SIG-M5 (cell line): ENCODE measurements at regions not wholly inside any gene's neighbourhood (a gene's known extent, or its start where the extent isn't known, plus 50 kb on each side); places are given as distances from the start of the nearest gene placed in this dataset.
A peak's percentile ranks its signal among the peaks of the same experiment; 100 is the strongest.
"Not testable (repeated sequence)": the region's sequence is repeated elsewhere in the genome, so short reads cannot be mapped to it uniquely, and the experiment has no call there.

Experiments used
- DNase-seq: peaks from one replicate; lab custom pipeline; 2025; lab: John Stamatoyannopoulos, UW

- DNase-seq = no peak
Measured at GRCh38 chrX:109782994-109783700, 50.1 kb upstream of the ACSL4 start.

DNA sequence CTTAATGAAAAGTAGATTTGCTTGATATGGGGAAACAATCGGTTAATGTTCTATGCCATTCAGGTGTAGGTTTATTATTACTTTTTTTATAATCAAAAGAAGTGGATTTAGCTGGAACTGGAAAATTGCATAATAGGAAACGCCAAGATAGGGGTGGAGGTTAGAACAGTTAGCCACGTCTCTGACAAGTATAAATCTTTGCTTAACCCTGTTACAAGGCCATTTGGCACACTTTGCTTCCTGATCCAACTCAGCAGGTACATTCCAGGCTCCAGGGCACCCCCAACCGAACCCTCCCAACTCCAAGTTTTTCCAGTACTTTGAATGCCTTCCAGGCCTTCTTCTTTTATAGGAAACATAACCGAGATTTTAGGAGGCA lies 50.6 kb upstream of the ACSL4 start:
- no peak for DNase-seq

DNA sequence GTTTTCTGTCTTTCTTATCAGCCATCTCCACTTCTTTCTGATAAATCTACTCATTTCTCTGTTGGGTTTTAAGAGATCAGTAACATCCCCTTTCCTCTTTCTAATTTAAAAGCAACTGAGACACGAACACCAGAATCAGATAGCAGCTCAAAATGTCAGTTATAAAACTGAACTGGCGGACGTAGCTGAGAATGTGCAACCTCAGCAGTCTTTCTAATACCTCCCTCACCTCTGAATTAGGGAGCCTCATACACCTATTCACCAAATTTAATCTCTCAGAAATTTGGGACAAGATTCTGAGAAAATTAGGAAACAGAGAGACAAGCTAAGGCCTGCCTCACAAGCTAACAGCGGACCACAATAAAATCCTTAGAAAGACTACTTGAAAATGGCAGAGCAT lies 52.0 kb upstream of the ACSL4 start:
- DNase-seq = no peak

DNA sequence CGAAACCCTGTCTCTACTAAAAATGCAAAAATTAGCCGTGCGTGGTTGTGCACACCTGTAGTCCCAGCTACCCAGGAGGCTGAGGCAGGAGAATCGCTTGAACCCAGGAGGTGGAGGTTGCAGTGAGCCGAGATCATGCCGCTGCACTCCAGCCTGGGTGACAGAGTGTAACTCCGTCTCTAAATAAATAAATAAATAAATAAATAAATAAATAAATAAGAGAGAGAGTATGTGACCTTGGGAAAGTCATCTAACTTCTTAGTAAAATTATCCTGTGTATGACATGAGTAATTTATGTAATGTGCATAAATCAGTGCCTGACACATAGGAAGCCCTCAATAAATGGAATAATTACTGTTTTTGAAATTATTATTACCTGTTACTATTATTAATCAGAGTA lies 57.5 kb upstream of the ACSL4 start:
- not testable (repeated sequence) for DNase-seq

GRCh38 chrX:109793191-109793590 lies 60.1 kb upstream of the ACSL4 start:
- DNase-seq = no peak

GRCh38 chrX:109795682-109796081 lies 62.6 kb upstream of the ACSL4 start:
- no peak for DNase-seq

DNA sequence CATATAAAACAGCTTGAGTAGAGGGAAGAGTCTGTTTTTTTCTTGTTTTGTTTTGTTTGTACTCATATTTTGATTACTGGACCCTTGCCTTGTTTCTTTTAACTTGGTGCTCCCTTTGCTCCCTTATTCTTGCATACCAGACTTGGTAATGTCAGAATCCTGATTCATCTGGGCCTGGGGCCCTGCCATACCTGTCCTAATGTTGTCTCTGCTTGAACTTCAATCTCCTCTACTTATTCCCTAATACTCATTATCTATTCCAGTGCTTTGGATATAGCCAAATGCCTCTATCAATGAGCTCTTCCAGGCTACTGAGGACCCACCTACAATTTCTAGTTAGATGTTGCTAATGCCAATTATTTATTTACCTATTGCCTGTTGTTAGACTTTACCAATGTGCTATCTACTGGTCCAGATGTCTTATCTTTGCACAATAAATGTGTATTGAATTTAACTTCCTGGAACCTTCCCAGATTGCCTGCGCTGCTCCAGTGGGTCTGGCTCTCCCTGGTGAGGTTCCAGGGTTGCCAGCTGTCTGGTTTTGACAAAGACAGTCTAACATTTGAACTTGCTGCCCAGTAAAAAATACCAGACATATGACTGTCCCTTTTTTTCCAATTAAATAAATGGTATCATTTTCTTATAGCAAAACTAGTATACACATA lies 64.4 kb upstream of the ACSL4 start:
- no peak for DNase-seq

- DNase-seq = no peak
Measured at GRCh38 chrX:109812236-109812635, 79.2 kb upstream of the ACSL4 start.

- no peak for DNase-seq
Measured at GRCh38 chrX:109813236-109813635, 80.2 kb upstream of the ACSL4 start.

DNA sequence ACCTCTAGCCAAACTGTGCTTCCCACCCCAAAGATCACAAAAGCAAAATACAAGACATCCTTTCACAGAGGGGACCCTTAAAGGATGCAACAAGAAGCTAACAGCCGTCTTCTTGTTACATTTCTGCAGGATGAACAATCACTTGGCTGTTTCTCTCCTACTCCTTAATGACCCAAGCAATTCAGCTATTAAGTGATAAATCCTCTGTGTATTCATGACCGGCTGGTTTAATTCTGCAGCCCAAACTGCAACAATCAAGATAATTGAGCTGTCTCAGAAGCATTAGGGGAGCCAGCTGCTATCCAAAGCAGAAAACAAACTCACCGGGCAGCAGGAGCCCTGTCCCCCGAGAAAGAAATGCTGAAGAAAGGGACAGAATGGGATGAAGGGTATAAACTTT lies 85.9 kb upstream of the ACSL4 start:
- no peak for DNase-seq

GRCh38 chrX:109822861-109823260 lies 89.8 kb upstream of the ACSL4 start:
- no peak for DNase-seq

DNA sequence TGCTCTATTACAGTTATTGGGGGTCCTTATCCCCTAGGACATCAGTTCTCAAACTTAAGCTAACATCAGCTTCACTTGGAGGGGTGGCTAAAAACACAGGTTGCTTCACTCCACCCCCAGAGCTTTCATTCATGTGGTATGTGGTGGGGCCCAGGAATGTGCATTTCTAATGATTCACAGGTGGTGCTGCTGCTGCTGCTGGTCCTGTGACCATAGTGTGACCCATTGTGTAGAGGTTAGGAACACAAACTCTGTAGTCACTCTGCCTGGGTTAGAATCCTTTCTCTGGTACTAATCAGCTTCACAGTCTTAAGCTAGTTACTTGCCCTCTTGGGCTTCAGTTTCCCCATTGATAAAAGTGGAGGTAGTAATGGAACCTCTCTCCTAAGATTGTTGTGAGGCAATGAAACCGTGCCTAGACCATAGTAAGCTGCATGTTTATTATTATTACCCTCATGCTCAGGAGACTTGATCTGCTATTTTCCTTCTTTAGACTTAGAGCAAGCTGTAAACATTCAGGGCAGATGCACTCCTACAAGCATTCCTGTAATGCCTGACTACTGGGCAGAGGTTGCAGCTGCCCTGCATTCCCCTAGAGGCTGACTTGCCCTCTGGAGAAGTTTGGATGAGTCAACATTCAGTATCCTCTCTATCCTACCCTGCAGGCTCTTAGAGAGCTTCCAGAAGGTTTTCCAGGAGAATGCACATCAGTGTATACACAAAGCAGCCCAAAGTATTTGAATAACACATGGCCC lies 94.1 kb upstream of the ACSL4 start:
- DNase-seq = no peak

DNA sequence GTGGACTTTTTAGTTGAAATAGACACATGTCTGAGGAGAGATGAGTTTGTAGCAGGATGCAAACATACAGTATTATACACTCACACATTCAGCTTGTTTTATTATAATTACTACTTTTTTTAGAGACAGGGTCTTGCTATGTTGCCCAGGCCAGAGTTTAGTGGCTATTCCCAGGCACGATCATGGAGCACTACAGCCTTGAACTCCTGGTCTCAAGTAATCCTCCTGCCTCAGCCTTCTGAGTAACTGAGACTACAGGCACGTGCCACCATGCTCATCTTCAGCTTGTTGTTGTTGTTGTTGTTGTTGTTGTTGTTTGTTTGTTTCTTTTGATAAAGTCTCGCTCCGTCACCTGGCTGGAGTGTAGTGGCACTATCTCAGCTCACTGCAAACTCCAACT lies 94.7 kb upstream of the ACSL4 start:
- no peak for DNase-seq

DNA sequence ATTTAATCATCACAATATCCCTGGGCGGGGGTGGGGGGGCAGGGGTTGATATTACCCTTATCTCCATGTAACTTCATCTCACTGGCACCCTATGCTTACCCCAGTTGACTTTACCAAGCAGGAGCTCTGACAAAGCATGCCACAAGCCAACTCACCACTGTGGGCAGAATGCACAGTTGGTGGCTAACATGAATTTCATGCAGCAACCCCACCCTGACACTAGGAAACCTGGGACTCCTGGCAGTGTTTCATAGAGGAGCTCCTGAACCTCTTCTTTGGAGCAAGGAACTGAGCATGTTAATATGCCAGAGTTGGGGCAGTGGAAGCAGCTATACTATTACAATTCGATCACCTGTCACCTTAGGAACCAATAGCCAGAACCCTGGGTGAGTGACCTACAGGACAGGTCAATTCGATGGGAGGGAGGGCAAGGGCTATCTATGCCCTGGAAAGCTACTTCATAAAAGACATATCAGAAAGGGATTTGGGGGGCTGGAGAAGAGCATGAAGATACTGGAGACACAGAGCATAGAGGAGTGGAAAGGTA lies 97.2 kb upstream of the ACSL4 start:
- no peak for DNase-seq

DNA sequence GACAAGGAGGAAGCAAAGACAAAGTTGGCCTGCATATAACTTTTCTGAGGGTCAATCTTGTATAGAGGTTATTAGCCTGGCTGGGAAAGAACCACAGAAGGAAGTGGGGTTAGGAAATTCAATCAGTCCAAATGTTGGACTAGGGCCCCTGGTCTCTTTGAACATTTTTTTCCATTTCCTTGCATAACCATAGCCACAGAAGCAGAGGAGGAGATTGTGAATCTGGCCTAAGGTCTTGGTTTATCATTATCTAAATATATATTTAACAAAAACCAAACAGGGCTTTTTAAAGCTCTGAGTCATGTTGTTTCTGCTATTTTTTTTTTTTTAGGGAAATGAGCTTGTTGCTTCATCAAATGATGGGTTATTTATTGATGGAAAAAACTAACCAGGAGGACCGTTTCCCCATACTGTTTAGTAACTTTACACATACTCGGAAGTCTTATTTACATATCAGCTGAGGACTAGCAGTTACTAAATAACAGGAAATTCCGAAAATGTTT lies 97.7 kb upstream of the ACSL4 start:
- peak; percentile 54 for DNase-seq

DNA sequence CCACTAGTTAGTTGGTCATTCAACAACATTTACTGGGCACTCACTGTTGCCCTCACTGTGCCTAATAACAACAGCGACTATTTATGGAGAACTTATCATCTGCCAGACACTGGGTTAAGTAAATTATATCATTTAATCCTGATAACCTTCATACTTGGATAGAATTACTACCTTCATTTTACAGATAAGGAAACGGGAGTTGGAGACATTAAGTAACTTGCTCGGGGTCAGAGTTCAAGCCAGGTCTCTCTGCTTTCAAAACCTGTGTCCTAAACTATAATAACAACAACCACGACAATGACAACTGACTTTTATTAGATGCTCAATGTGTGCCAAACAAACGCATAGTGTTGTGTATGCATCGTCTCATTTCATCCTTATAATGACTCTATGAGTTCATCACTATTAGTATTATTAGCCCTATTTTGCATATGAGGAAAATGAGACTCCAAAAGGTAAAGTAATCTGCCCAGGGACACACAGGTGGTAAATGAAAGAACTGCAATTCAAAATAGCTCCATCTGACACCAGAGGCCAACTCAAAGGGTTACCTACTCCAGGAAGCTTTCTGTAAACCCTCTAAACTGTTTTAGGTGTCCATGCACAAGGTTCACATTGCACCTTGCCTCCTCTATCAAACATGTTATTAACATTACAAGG lies 98.4 kb upstream of the ACSL4 start:
- no peak for DNase-seq

DNA sequence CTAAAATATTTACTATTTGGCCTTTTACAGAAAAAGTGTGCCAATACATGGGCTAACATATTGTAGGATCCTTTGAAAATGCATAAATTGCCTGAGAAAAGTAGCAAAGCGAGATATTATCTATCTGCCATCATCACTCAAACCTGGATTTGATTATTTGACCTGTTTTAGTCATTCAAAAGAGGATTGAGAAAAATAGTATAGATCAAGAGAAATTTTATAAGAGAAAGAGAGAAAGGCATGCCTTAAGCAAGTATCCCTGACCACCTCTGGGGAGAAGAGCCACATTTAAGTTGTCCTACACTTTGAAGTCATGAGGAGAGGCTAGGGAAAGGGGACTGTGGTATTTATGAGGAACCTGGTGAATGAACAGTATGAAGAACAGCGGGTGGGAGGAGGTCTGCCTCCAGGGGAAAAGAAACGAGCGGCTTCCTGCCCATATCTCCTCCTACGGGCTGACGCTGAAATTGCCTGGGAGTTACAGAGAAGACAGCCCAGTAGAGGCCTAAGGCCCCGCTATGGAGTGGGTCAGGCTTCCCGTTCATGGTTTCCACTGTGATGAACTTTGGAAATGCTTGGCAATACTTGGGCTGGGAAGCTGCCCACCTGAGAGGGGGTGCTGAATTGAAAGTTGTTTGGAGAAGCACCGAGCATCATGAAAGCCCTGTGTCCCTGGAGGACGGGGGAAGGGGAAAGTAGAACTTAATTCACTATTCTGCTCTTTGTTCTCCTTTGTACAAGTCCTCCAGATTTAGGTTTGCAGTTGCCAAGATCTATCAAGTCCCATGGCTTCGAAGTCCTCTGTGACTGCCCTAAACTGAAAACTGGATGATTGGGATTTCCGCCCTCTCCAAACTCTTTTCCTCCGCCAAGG lies 106.9 kb upstream of the ACSL4 start:
- peak; percentile 4 for DNase-seq

- peak; percentile 72 for DNase-seq
Measured at GRCh38 chrX:109840585-109840984, 107.5 kb upstream of the ACSL4 start.

DNA sequence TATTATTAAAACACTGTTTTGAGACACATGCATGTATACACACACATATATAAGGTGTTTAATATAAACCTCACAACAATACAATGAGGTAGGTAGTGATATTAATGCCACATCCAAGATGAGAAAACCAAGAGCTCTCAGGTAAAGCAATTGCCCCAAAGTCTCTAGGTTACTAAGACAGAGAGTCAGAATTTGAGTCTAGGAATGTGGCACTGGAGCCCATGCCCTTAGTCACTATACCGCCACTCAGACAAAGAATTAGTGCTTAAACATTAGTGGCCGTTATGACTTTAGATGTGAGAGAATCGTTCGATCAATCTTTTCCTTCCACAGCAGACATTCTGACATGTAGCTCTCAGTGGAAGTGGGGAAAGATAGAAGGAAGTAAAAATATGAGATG lies 108.2 kb upstream of the ACSL4 start:
- DNase-seq = no peak

DNA sequence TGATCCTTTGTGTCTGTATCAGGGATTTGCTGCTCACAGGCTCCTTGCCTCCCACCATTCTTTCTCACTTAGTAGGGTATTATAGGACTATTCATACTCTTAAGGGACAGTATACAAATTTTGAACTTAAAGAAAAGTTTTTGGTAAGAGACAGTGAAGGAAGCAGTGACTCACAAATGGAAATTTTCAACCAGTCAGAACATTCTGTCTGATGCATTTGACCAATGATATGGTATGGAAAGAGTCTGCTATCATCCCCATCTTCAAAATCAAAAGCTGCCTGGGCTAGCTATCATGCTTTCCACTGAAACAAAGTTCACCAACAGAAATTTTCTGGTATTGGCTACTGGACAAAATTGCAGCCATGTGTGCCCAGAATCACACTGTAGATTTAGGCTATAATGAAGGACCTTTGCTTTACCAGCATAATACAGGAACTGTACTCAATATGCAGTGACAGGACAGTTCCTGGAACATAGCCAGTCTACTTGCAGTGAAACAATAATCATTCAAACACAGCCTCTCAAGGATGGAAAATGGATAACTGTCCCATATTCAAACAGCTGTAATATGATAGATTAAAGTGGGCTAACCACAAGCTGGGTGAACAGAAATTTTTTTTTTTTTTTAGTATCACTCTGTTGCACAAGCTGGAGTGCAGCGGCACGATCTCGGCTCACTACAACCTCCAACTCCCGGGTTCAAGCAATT lies 109.0 kb upstream of the ACSL4 start:
- DNase-seq = no peak

- DNase-seq = no peak
Measured at GRCh38 chrX:109842611-109843010, 109.6 kb upstream of the ACSL4 start.
